ENCODE measurements at regions not wholly inside any gene's neighbourhood (a gene's known extent, or its start where the extent isn't known, plus 50 kb on each side); places are given as distances from the start of the nearest gene placed in this dataset.

- Histone ChIP-seq H3K36me3 (no peaks in the 10 kb centered on the region), H3K27me3 (no peaks in the 10 kb centered on the region), H3K9me3 (no peaks in the 10 kb centered on the region), H3K4me3 (no peak overlapping the region), H3K4me1 (no peaks in the 10 kb centered on the region), H3K27ac (no peak overlapping the region)
- intact Hi-C loops (cut with DNase I): no loop called here
- 34 to 47% methylated on average over 4 of the region's 4 CpGs for WGBS, 2 donors
- no peak for DNase-seq
- TF ChIP-seq POLR2A (IDR thresholded peaks at IDR 0.05) (no peak), CTCF (IDR thresholded peaks at IDR 0.05) (no peak)
Observed at GRCh38 chr9:17846948-17847655, 268.2 kb downstream of the SH3GL2 start.

- Histone ChIP-seq H3K27ac (no peak overlapping the region), H3K4me3 (no peak overlapping the region), H3K36me3 (no peaks in the 10 kb centered on the region), H3K9me3 (no peaks in the 10 kb centered on the region), H3K4me1 (no peaks in the 10 kb centered on the region), H3K27me3 (no peaks in the 10 kb centered on the region)
- WGBS, 2 donors: 18 to 35% methylated on average over 3 of the region's 3 CpGs
- no peak for DNase-seq
- intact Hi-C loops (cut with DNase I): no loop called here
- TF ChIP-seq CTCF (IDR thresholded peaks at IDR 0.05) (no peak), POLR2A (IDR thresholded peaks at IDR 0.05) (no peak)
Observed at GRCh38 chr9:17847908-17848307, 269.0 kb downstream of the SH3GL2 start.

GRCh38 chr9:17852108-17852507 lies 273.2 kb downstream of the SH3GL2 start:
- Histone ChIP-seq H3K4me1 (no peaks in the 10 kb centered on the region), H3K4me3 (no peak overlapping the region), H3K27me3 (no peaks in the 10 kb centered on the region), H3K27ac (no peak overlapping the region), H3K36me3 (no peaks in the 10 kb centered on the region), H3K9me3 (no peaks in the 10 kb centered on the region)
- WGBS, 2 donors: 50% methylated on average over 1 of the region's 2 CpGs; no CpG with 5 or more reads in 1 of the 2 donors
- intact Hi-C loops (cut with DNase I): no loop called here
- DNase-seq: no peak
- TF ChIP-seq POLR2A (IDR thresholded peaks at IDR 0.05): no peak
- no peak for TF ChIP-seq CTCF (IDR thresholded peaks at IDR 0.05)

- intact Hi-C loops (cut with DNase I): no loop called here
- H3K27ac ChIP-seq: no peak overlapping the region
- H3K9me3 ChIP-seq: no peaks in the 10 kb centered on the region
- TF ChIP-seq CTCF (IDR thresholded peaks at IDR 0.05): no peak
- no peak for TF ChIP-seq POLR2A (IDR thresholded peaks at IDR 0.05)
- 83 to 90% methylated on average over 1 of the region's 1 CpG for WGBS, 2 donors
- H3K27me3 ChIP-seq: no peaks in the 10 kb centered on the region
- DNase-seq: no peak
- H3K4me3 ChIP-seq: no peak overlapping the region
- no peaks in the 10 kb centered on the region for H3K4me1 ChIP-seq
- no peaks in the 10 kb centered on the region for H3K36me3 ChIP-seq
Observed at GRCh38 chr9:17854487-17854886, 275.6 kb downstream of the SH3GL2 start.

GRCh38 chr9:17856995-17857394 lies 278.1 kb downstream of the SH3GL2 start:
- Histone ChIP-seq H3K4me1 (no peaks in the 10 kb centered on the region), H3K36me3 (no peaks in the 10 kb centered on the region), H3K9me3 (no peaks in the 10 kb centered on the region), H3K27ac (no peak overlapping the region), H3K4me3 (no peak overlapping the region), H3K27me3 (no peaks in the 10 kb centered on the region)
- intact Hi-C loops (cut with DNase I): no loop called here
- WGBS, 2 donors: 85 to 95% methylated on average over 3 of the region's 3 CpGs
- TF ChIP-seq CTCF (IDR thresholded peaks at IDR 0.05) (no peak), POLR2A (IDR thresholded peaks at IDR 0.05) (no peak)
- no peak for DNase-seq

Data from esophagus squamous epithelium (tissue), 5 donors.